NCI-H446 (cell line): ENCODE measurements at regions not wholly inside any gene's neighbourhood (a gene's known extent, or its start where the extent isn't known, plus 50 kb on each side); places are given as distances from the start of the nearest gene placed in this dataset.

ENCODE experiments used
- DNase-seq, 2 experiments: peaks; one replicate each; lab custom pipeline; 2025; lab: John Stamatoyannopoulos, UW

- no peak for DNase-seq
Measured at GRCh38 chr3:104849070-104849469, 517.6 kb upstream of the ALCAM start.

GRCh38 chr3:104854468-104854867, 512.2 kb upstream of the ALCAM start:
- DNase-seq: no peak

- DNase-seq: no peak
Measured at GRCh38 chr3:104855702-104856101, 511.0 kb upstream of the ALCAM start.

- DNase-seq: no peak
Measured at GRCh38 chr3:104856741-104857140, 510.0 kb upstream of the ALCAM start.

GRCh38 chr3:104868291-104868690, 498.4 kb upstream of the ALCAM start:
- DNase-seq: no peak

- no peak for DNase-seq
Measured at GRCh38 chr3:104870276-104870675, 496.4 kb upstream of the ALCAM start.

- DNase-seq: no peak
Measured at GRCh38 chr3:104873331-104873730, 493.4 kb upstream of the ALCAM start.

GRCh38 chr3:104878395-104878794, 488.3 kb upstream of the ALCAM start:
- no peak for DNase-seq

GRCh38 chr3:104879919-104880318, 486.8 kb upstream of the ALCAM start:
- DNase-seq: peak in 1 of 2 experiments; percentile 17

- DNase-seq: no peak
Measured at GRCh38 chr3:104885214-104885814, 481.4 kb upstream of the ALCAM start.

GRCh38 chr3:104886220-104886995, 480.3 kb upstream of the ALCAM start:
- DNase-seq: no peak

- no peak for DNase-seq
Measured at GRCh38 chr3:104887069-104887468, 479.6 kb upstream of the ALCAM start.

- no peak for DNase-seq
Measured at GRCh38 chr3:104887619-104888018, 479.1 kb upstream of the ALCAM start.

GRCh38 chr3:104892044-104892443, 474.7 kb upstream of the ALCAM start:
- peak in 1 of 2 experiments; percentile 32 for DNase-seq

GRCh38 chr3:104896624-104897023, 470.1 kb upstream of the ALCAM start:
- DNase-seq: no peak

GRCh38 chr3:104901396-104901795, 465.3 kb upstream of the ALCAM start:
- no peak for DNase-seq

GRCh38 chr3:104903064-104903463, 463.6 kb upstream of the ALCAM start:
- DNase-seq: no peak

GRCh38 chr3:104906001-104906639, 460.6 kb upstream of the ALCAM start:
- DNase-seq: no peak

- DNase-seq: no peak
Measured at GRCh38 chr3:104907507-104907906, 459.2 kb upstream of the ALCAM start.

GRCh38 chr3:104908761-104909160, 457.9 kb upstream of the ALCAM start:
- DNase-seq: peak in 1 of 2 experiments; percentile 28

- DNase-seq: peak; percentile 85 to 95
Measured at GRCh38 chr3:104909198-104909597, 457.5 kb upstream of the ALCAM start.

- peak in 1 of 2 experiments; percentile 64 for DNase-seq
Measured at GRCh38 chr3:104909721-104910120, 457.0 kb upstream of the ALCAM start.

GRCh38 chr3:104911376-104911775, 455.3 kb upstream of the ALCAM start:
- no peak for DNase-seq
